ENCODE measurements at regions not wholly inside any gene's neighbourhood (a gene's known extent, or its start where the extent isn't known, plus 50 kb on each side); places are given as distances from the start of the nearest gene placed in this dataset.

- Mint-ChIP-seq H3K27me3 (ENCODE audit: unreplicated experiment) (no peaks in the 10 kb centered on the region), H3K9me3 (ENCODE audit: low read depth, unreplicated experiment) (no peaks in the 10 kb centered on the region), H3K36me3 (ENCODE audit: insufficient read depth, unreplicated experiment) (no peaks in the 10 kb centered on the region), H3K27ac (ENCODE audit: unreplicated experiment) (no peak overlapping the region), H3K4me1 (ENCODE audit: low read depth, unreplicated experiment) (no peaks in the 10 kb centered on the region), H3K4me3 (ENCODE audit: low read depth, unreplicated experiment) (no peak overlapping the region)
- CTCF ChIA-PET = interaction anchor here (0.5 kb wide), 1 partner anchor 390 kb away, joined by 9 read pairs; no protein-coding TSS in a partner anchor
- intact Hi-C loops (cut with micrococcal nuclease; ENCODE audit: unreplicated experiment) = no loop called here
- no peak for TF ChIP-seq CTCF (IDR thresholded peaks at IDR 0.05; ENCODE audit: unreplicated experiment)
- DNase-seq = no peak
- BruUV-seq (replicated peaks) = no TSS peak
Observed at GRCh38 chr12:92478692-92479091, 224.1 kb upstream of the PLEKHG7 start.

- Mint-ChIP-seq H3K27ac (ENCODE audit: unreplicated experiment) (no peak overlapping the region), H3K4me1 (ENCODE audit: low read depth, unreplicated experiment) (no peaks in the 10 kb centered on the region), H3K4me3 (ENCODE audit: low read depth, unreplicated experiment) (no peak overlapping the region), H3K27me3 (ENCODE audit: unreplicated experiment) (no peaks in the 10 kb centered on the region), H3K36me3 (ENCODE audit: insufficient read depth, unreplicated experiment) (no peaks in the 10 kb centered on the region), H3K9me3 (ENCODE audit: low read depth, unreplicated experiment) (no peaks in the 10 kb centered on the region)
- no peak for DNase-seq
- CTCF ChIA-PET = no interaction called here
- no TSS peak for BruUV-seq (replicated peaks)
- intact Hi-C loops (cut with micrococcal nuclease; ENCODE audit: unreplicated experiment) = no loop called here
- no peak for TF ChIP-seq CTCF (IDR thresholded peaks at IDR 0.05; ENCODE audit: unreplicated experiment)
Observed at GRCh38 chr12:92476844-92477243, 225.9 kb upstream of the PLEKHG7 start.

- BruUV-seq (replicated peaks) = no TSS peak
- no peak for DNase-seq
- TF ChIP-seq CTCF (IDR thresholded peaks at IDR 0.05; ENCODE audit: unreplicated experiment) = no peak
- no peaks in the 10 kb centered on the region for H3K36me3 Mint-ChIP-seq (ENCODE audit: insufficient read depth, unreplicated experiment)
- peaks cover under 1% of the 10 kb centered on the region for H3K4me1 Mint-ChIP-seq (ENCODE audit: low read depth, unreplicated experiment)
- H3K4me3 Mint-ChIP-seq (ENCODE audit: low read depth, unreplicated experiment) = no peak overlapping the region
- no peaks in the 10 kb centered on the region for H3K27me3 Mint-ChIP-seq (ENCODE audit: unreplicated experiment)
- H3K27ac Mint-ChIP-seq (ENCODE audit: unreplicated experiment) = no peak overlapping the region
- no peaks in the 10 kb centered on the region for H3K9me3 Mint-ChIP-seq (ENCODE audit: low read depth, unreplicated experiment)
- CTCF ChIA-PET = no interaction called here
- intact Hi-C loops (cut with micrococcal nuclease; ENCODE audit: unreplicated experiment) = no loop called here
Observed at GRCh38 chr12:92473564-92473963, 229.2 kb upstream of the PLEKHG7 start.

GRCh38 chr12:92472201-92472600 lies 230.6 kb upstream of the PLEKHG7 start:
- no TSS peak for BruUV-seq (replicated peaks)
- intact Hi-C loops (cut with micrococcal nuclease; ENCODE audit: unreplicated experiment) = no loop called here
- no peak overlapping the region for H3K4me3 Mint-ChIP-seq (ENCODE audit: low read depth, unreplicated experiment)
- DNase-seq = no peak
- CTCF ChIA-PET = no interaction called here
- H3K4me1 Mint-ChIP-seq (ENCODE audit: low read depth, unreplicated experiment) = peaks cover 12% of the 10 kb centered on the region
- no peaks in the 10 kb centered on the region for H3K9me3 Mint-ChIP-seq (ENCODE audit: low read depth, unreplicated experiment)
- H3K36me3 Mint-ChIP-seq (ENCODE audit: insufficient read depth, unreplicated experiment) = no peaks in the 10 kb centered on the region
- TF ChIP-seq CTCF (IDR thresholded peaks at IDR 0.05; ENCODE audit: unreplicated experiment) = no peak
- H3K27ac Mint-ChIP-seq (ENCODE audit: unreplicated experiment) = no peak overlapping the region
- H3K27me3 Mint-ChIP-seq (ENCODE audit: unreplicated experiment) = no peaks in the 10 kb centered on the region

GRCh38 chr12:92471551-92471950 lies 231.2 kb upstream of the PLEKHG7 start:
- intact Hi-C loops (cut with micrococcal nuclease; ENCODE audit: unreplicated experiment) = no loop called here
- Mint-ChIP-seq H3K4me3 (ENCODE audit: low read depth, unreplicated experiment) (no peak overlapping the region), H3K27ac (ENCODE audit: unreplicated experiment) (no peak overlapping the region), H3K4me1 (ENCODE audit: low read depth, unreplicated experiment) (peaks cover 12% of the 10 kb centered on the region), H3K27me3 (ENCODE audit: unreplicated experiment) (no peaks in the 10 kb centered on the region), H3K36me3 (ENCODE audit: insufficient read depth, unreplicated experiment) (no peaks in the 10 kb centered on the region), H3K9me3 (ENCODE audit: low read depth, unreplicated experiment) (no peaks in the 10 kb centered on the region)
- TF ChIP-seq CTCF (IDR thresholded peaks at IDR 0.05; ENCODE audit: unreplicated experiment) = no peak
- no peak for DNase-seq
- no TSS peak for BruUV-seq (replicated peaks)
- CTCF ChIA-PET = no interaction called here

Measured in Calu3 (cell line).